H1 (cell line): ENCODE measurements at regions not wholly inside any gene's neighbourhood (a gene's known extent, or its start where the extent isn't known, plus 50 kb on each side); places are given as distances from the start of the nearest gene placed in this dataset.

Source experiments
- CTCF ChIA-PET: fragments of 300-600 bp; sonication (Branson Sonifier 250); formaldehyde crosslinking; loops from one replicate; lab custom pipeline; 2021; ENCODE audit not compliant: partially characterized antibody; lab: Charles Lee
- POLR2A ChIA-PET: fragments of 300-600 bp; sonication (Branson Sonifier 250); formaldehyde crosslinking; loops from one replicate; lab custom pipeline; 2021; ENCODE audit warnings: inconsistent platforms; ENCODE audit not compliant: partially characterized antibody; lab: Charles Lee
- DNase-seq, 2 experiments: peaks; one replicate each; pipeline versions ENCODE4 v3.0.0 to v3.0.0-alpha.2; 2010 to 2022; ENCODE audit warnings: low spot score in 2 of 2, low read depth in 1 of 2, mixed read lengths in 1 of 2
- FAIRE-seq: peaks from 2 replicates; lab custom pipeline; 2011; peaks lifted over from hg19 to GRCh38; lab: Jason Lieb, UNC
- H2AFZ ChIP-seq: 2 replicates; pipeline ENCODE4 v1.8.1; 2012; ENCODE audit warnings: low read length, inconsistent platforms
- H2AK5ac ChIP-seq: 2 replicates; pipeline ENCODE4 v1.6.1; 2013; ENCODE audit warnings: low read depth, low read length
- H2BK120ac ChIP-seq: replicated peaks from 2 replicates; pipeline ENCODE3; 2013; ENCODE audit warnings: low read depth, low read length, inconsistent platforms
- H2BK12ac ChIP-seq: 2 replicates; pipeline ENCODE4 v1.6.1; 2013; ENCODE audit warnings: low read depth, low read length
- H2BK15ac ChIP-seq: 2 replicates; pipeline ENCODE4 v1.6.1; 2013; ENCODE audit warnings: low read length
- H2BK20ac ChIP-seq: 2 replicates; pipeline ENCODE4 v1.6.1; 2013; ENCODE audit warnings: low read length
- H2BK5ac ChIP-seq: 2 replicates; pipeline ENCODE4 v1.6.1; 2013; ENCODE audit warnings: low read depth, low read length
- H3K14ac ChIP-seq: 2 replicates; pipeline ENCODE4 v1.6.1; 2013; ENCODE audit warnings: inconsistent platforms; ENCODE audit not compliant: insufficient read length
- H3K18ac ChIP-seq: 2 replicates; pipeline ENCODE4 v1.6.1; 2013; ENCODE audit warnings: low read length; ENCODE audit errors: extremely low read depth
- H3K23ac ChIP-seq: 2 replicates; pipeline ENCODE4 v1.6.1; 2013; ENCODE audit warnings: inconsistent platforms; ENCODE audit not compliant: insufficient read length
- H3K23me2 ChIP-seq: 2 replicates; pipeline ENCODE4 v1.6.1; 2013; ENCODE audit warnings: low read depth, low read length
- H3K27ac ChIP-seq: 2 replicates; pipeline ENCODE4 v1.6.1; 2011; ENCODE audit warnings: low read depth, low read length, inconsistent platforms
- H3K27me3 ChIP-seq, 4 experiments: replicated peaks in 1 of 4; 1 replicate in 1 of 4; 2 replicates in 3 of 4; pipeline versions ENCODE4 v1.6.1 to v1.8.1; 2011 to 2013; ENCODE audit warnings: low read length in 3 of 4, mild to moderate bottlenecking in 3 of 4, inconsistent platforms in 2 of 4, mixed read lengths in 2 of 4, moderate library complexity in 1 of 4; ENCODE audit not compliant: control insufficient read depth in 3 of 4, insufficient read depth in 3 of 4; ENCODE audit errors: extremely low read depth in 1 of 4
- H3K36me3 ChIP-seq, 4 experiments: 2 replicates each; pipeline versions ENCODE4 v1.6.1 to v1.8.1; 2011 to 2013; ENCODE audit warnings: mild to moderate bottlenecking in 4 of 4, low read length in 3 of 4, moderate library complexity in 2 of 4, control low read depth in 1 of 4, inconsistent platforms in 1 of 4; ENCODE audit not compliant: insufficient read depth in 4 of 4, control insufficient read depth in 2 of 4
- H3K4ac ChIP-seq: replicated peaks from 2 replicates; pipeline ENCODE3; 2013; ENCODE audit warnings: low read length, low read depth, mixed read lengths, inconsistent platforms; ENCODE audit not compliant: insufficient read length
- H3K4me1 ChIP-seq, 4 experiments: replicated peaks in 1 of 4; 1 replicate in 1 of 4; 2 replicates in 3 of 4; pipeline versions ENCODE4 v1.6.1 to v1.8.1; 2011 to 2013; ENCODE audit warnings: low read length in 3 of 4, inconsistent platforms in 2 of 4, mixed read lengths in 1 of 4; ENCODE audit not compliant: insufficient read depth in 4 of 4, control insufficient read depth in 3 of 4
- H3K4me2 ChIP-seq, 2 experiments: 2 replicates each; pipeline versions ENCODE4 v1.6.1 to v1.8.1; 2011 to 2013; ENCODE audit warnings: low read depth in 2 of 2, low read length in 2 of 2, control low read depth in 1 of 2, inconsistent platforms in 1 of 2, mild to moderate bottlenecking in 1 of 2; ENCODE audit not compliant: insufficient read depth in 1 of 2
- H3K4me3 ChIP-seq, 4 experiments: fragments of 200-600, 300-600 bp in 1 of 4; sonication (generic), shearing (Covaris generic), sonication (Bioruptor Twin) in 1 of 4; 2 replicates each; pipeline versions ENCODE4 v1.5.1 to v1.8.1; 2011 to 2016; ENCODE audit warnings: low read length in 4 of 4, low read depth in 3 of 4, control low read depth in 2 of 4, inconsistent platforms in 2 of 4, mild to moderate bottlenecking in 2 of 4, mixed read lengths in 1 of 4, moderate library complexity in 1 of 4; ENCODE audit not compliant: insufficient read depth in 2 of 4; ENCODE audit errors: extremely low read depth in 1 of 4
- H3K56ac ChIP-seq: replicated peaks from 2 replicates; pipeline ENCODE3; 2013; ENCODE audit warnings: low read depth, mild to moderate bottlenecking, mixed read lengths, low read length, inconsistent platforms; ENCODE audit not compliant: insufficient read length
- H3K79me1 ChIP-seq: 2 replicates; pipeline ENCODE4 v1.6.1; 2013; ENCODE audit warnings: low read depth, low read length, control low read depth
- H3K79me2 ChIP-seq, 2 experiments: 2 replicates each; pipeline versions ENCODE4 v1.6.1 to v1.8.1; 2012 to 2013; ENCODE audit warnings: low read length in 2 of 2, mild to moderate bottlenecking in 2 of 2, inconsistent platforms in 1 of 2; ENCODE audit not compliant: insufficient read depth in 2 of 2, control insufficient read depth in 1 of 2
- H3K9ac ChIP-seq, 4 experiments: replicated peaks in 1 of 4; 1 replicate in 1 of 4; 2 replicates in 3 of 4; pipeline versions ENCODE4 v1.6.1 to v1.8.1; 2011 to 2013; ENCODE audit warnings: low read depth in 3 of 4, low read length in 3 of 4, control low read depth in 2 of 4, mild to moderate bottlenecking in 2 of 4, moderate library complexity in 2 of 4, inconsistent platforms in 1 of 4; ENCODE audit errors: extremely low read depth in 1 of 4
- H3K9me3 ChIP-seq, 2 experiments: 2 replicates each; pipeline versions ENCODE4 v1.6.1 to v1.8.1; 2012 to 2013; ENCODE audit warnings: mild to moderate bottlenecking in 2 of 2, moderate library complexity in 2 of 2, control low read depth in 1 of 2, inconsistent platforms in 1 of 2, low read depth in 1 of 2, low read length in 1 of 2, mixed read lengths in 1 of 2; ENCODE audit not compliant: insufficient read depth in 2 of 2
- H4K20me1 ChIP-seq, 2 experiments: replicated peaks in 1 of 2; 2 replicates each; pipeline versions ENCODE3 to v1.8.1; 2011 to 2013; ENCODE audit warnings: inconsistent platforms in 2 of 2, low read length in 2 of 2, mild to moderate bottlenecking in 1 of 2; ENCODE audit not compliant: insufficient read depth in 2 of 2, control insufficient read depth in 1 of 2
- H4K5ac ChIP-seq: 2 replicates; pipeline ENCODE4 v1.6.1; 2013; ENCODE audit warnings: low read length, low read depth, mixed read lengths, inconsistent platforms; ENCODE audit not compliant: insufficient read length
- H4K8ac ChIP-seq: 2 replicates; pipeline ENCODE4 v1.8.0; 2013; ENCODE audit warnings: mild to moderate bottlenecking, moderate library complexity, low read length, inconsistent platforms; ENCODE audit not compliant: insufficient read depth; ENCODE audit errors: extremely low read depth
- H4K91ac ChIP-seq: replicated peaks from 2 replicates; pipeline ENCODE3; 2013; ENCODE audit warnings: low read length, mixed read lengths, inconsistent platforms; ENCODE audit not compliant: insufficient read length
- ASH2L ChIP-seq: fragments of 200-600, 300-600 bp; sonication (generic); IDR thresholded peaks from one replicate; pipeline ENCODE4 v1.7.1; 2017; ENCODE audit warnings: low read length
- CTBP2 ChIP-seq: IDR thresholded peaks from 2 replicates; pipeline ENCODE4 v1.7.0; 2011; ENCODE audit warnings: borderline replicate concordance, mild to moderate bottlenecking, moderate library complexity, mixed read lengths, low read length; ENCODE audit not compliant: insufficient read depth, insufficient read length
- NANOG ChIP-seq: IDR thresholded peaks from 2 replicates; pipeline ENCODE4 v1.6.1; 2011; ENCODE audit warnings: low read length, low read depth, mild to moderate bottlenecking, inconsistent platforms; ENCODE audit not compliant: insufficient read depth, poor library complexity, severe bottlenecking
- POU5F1 ChIP-seq: IDR thresholded peaks from 2 replicates; pipeline ENCODE4 v1.6.1; 2011; ENCODE audit warnings: low read depth, mild to moderate bottlenecking, low read length, moderate library complexity
- RAD21 ChIP-seq, 2 experiments: IDR thresholded peaks in 1 of 2; conservative IDR thresholded peaks in 1 of 2; 2 replicates each; pipeline ENCODE4 v1.6.1; 2011; ENCODE audit warnings: low read depth in 2 of 2, low read length in 2 of 2, improper control_type of control experiment in 1 of 2, inconsistent platforms in 1 of 2, mild to moderate bottlenecking in 1 of 2, moderate library complexity in 1 of 2
- YY1 ChIP-seq: IDR thresholded peaks from 2 replicates; pipeline ENCODE4 v1.6.1; 2011; ENCODE audit warnings: low read depth, mild to moderate bottlenecking, low read length
- whole genome bisulfite sequencing, 2 experiments: shearing (Covaris generic) in 1 of 2; methylation state at CpG; one replicate each; pipeline versions ENCODE4 v1.1.6 to v1.1.7; 2013 to 2015; ENCODE audit warnings: low lambda C conversion rate in 2 of 2, mixed read lengths in 2 of 2, inconsistent platforms in 1 of 2, low coverage in 1 of 2, missing lambda C conversion rate in 1 of 2; ENCODE audit not compliant: insufficient replicate concordance in 2 of 2, insufficient coverage in 1 of 2, insufficient read length in 1 of 2; ENCODE audit errors: extremely low coverage in 1 of 2, missing lambda C conversion rate in 1 of 2; 5-methylcytosine and 5-hydroxymethylcytosine counted together

DNA sequence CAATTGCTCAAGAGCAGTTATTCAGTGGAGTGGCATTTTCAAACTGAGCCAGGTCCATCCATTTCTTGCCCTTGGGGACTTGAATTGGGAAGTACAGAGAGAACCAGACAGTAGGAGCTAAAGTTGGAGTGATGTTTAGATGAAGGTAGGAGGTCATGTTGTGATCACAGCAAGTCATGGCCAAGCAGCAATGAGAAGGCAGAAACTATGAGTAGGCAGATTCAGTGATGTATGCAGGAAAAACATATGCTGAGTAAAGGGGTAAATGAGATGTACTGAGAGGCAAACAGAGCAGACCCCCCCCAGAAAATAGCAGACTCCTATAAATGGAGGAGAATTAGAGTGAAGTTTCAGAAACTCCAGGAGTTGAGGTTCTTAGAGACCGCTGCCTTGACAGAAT is 95.8 kb downstream of the PERP start:
- H3K23ac ChIP-seq = no peak overlapping the region
- no peak overlapping the region for H2BK120ac ChIP-seq
- no peak overlapping the region for H2AFZ ChIP-seq
- no peaks in the 10 kb centered on the region for H3K23me2 ChIP-seq
- 86% methylated on average over 1 of the region's 1 CpG; no CpG with 5 or more reads in 1 of the 2 experiments for WGBS, 2 experiments
- H4K5ac ChIP-seq = no peak overlapping the region
- no peak overlapping the region for H3K14ac ChIP-seq
- H3K9me3 ChIP-seq = no peaks in the 10 kb centered on the region
- H2BK15ac ChIP-seq = no peak overlapping the region
- H3K56ac ChIP-seq = no peak overlapping the region
- H4K91ac ChIP-seq = no peak overlapping the region
- ChIA-PET CTCF (interaction anchor here (0.7 to 1.0 kb wide), 2 partner anchors 9 to 756 kb away, joined by 3 to 4 read pairs; no protein-coding TSS in a partner anchor), POLR2A (no interaction called here)
- no peak overlapping the region for H2AK5ac ChIP-seq
- H3K79me1 ChIP-seq = no peaks in the 10 kb centered on the region
- no peaks in the 10 kb centered on the region for H3K36me3 ChIP-seq
- H4K20me1 ChIP-seq = no peaks in the 10 kb centered on the region
- no peaks in the 10 kb centered on the region for H3K79me2 ChIP-seq
- H2BK5ac ChIP-seq = no peak overlapping the region
- H3K4me2 ChIP-seq = no peak overlapping the region
- FAIRE-seq (no peak), DNase-seq (no peak)
- no peak overlapping the region for H3K18ac ChIP-seq
- no peak overlapping the region for H3K4ac ChIP-seq
- H2BK20ac ChIP-seq = no peak overlapping the region
- H3K9ac ChIP-seq = no peak overlapping the region
- H2BK12ac ChIP-seq = no peak overlapping the region
- no peaks in the 10 kb centered on the region for H3K27me3 ChIP-seq
- peaks cover 0 to 3% (median under 1%) of the 10 kb centered on the region in 4 experiments; a peak in 3 of 7 replicates for H3K4me1 ChIP-seq
- no peak overlapping the region for H3K4me3 ChIP-seq
- H3K27ac ChIP-seq = no peak overlapping the region
- H4K8ac ChIP-seq = no peak overlapping the region
- TF ChIP-seq ASH2L = no peak
- no peak for TF ChIP-seq RAD21 (IDR thresholded peaks at IDR 0.05 in 1 of 2, conservative IDR thresholded peaks at IDR 0.05 in 1 of 2; ENCODE audit: low read depth in 2 of 2, low read length in 2 of 2)
- no peak for TF ChIP-seq POU5F1
- TF ChIP-seq YY1 = no peak
- no peak for TF ChIP-seq NANOG
- TF ChIP-seq CTBP2 = no peak
